Amniotic stem cell (primary cell): ENCODE measurements at regions not wholly inside any gene's neighbourhood (a gene's known extent, or its start where the extent isn't known, plus 50 kb on each side); places are given as distances from the start of the nearest gene placed in this dataset.

Experiments
- DNase-seq: peaks from one replicate; lab custom pipeline; 2025; lab: John Stamatoyannopoulos, UW

DNA sequence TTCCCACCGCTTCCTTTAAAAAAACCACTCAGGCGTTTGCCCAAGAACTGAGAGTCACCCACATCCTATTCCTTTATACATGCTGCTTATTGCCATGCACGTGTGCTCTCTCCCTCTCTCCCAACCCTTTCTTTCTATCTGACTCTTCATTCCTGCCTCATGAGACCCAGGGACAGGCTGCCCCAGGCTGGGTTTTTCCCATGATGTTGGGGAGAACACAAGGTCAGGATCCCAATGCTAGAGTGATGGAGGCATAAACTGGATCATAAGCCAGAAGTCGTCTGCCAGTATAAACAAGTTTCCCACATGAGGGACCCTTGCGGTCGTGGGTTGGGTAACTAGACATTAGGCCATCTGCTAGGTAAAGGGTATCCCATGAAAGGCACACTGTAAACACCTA is 64.9 kb downstream of the CD2 start:
- DNase-seq, result no peak

DNA sequence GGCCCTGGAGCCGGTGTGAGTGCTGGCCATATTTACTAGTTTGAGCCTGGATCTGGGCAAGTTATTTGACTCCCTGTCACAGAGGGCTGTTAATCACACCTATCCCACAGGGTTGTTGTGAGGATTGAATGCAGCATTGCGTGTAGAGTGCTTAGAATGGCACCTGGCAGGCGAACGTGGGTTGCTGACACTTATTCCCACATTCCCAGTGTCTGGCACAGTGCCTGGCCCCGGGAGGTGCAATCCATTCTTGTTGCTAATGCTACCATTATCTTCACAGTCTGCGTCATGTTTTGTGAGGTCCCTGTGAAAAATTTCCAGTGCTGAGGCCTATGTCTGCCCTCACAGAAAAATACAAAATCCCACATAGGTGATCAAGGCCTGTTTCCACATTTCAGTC is 66.1 kb downstream of the CD2 start:
- no peak for DNase-seq

DNA sequence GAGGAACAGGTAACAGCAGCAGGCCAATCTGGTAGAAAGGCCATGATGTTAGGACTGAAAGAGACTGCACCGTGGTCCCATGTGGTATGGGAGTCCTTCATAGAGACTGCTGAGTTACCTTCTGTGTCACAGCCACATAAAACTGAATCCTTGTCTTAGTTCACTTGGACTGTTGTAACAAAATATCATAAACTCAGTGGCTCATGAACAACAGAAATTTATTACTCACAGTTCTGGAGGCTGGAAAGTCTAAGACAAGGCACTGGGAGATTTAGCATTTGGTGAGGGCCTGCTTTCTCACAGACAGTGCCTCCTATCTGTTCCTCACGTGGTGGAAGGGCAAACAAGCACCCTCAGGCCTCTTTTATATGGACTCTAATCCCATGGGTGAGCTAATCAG is 67.5 kb downstream of the CD2 start:
- no peak for DNase-seq

DNA sequence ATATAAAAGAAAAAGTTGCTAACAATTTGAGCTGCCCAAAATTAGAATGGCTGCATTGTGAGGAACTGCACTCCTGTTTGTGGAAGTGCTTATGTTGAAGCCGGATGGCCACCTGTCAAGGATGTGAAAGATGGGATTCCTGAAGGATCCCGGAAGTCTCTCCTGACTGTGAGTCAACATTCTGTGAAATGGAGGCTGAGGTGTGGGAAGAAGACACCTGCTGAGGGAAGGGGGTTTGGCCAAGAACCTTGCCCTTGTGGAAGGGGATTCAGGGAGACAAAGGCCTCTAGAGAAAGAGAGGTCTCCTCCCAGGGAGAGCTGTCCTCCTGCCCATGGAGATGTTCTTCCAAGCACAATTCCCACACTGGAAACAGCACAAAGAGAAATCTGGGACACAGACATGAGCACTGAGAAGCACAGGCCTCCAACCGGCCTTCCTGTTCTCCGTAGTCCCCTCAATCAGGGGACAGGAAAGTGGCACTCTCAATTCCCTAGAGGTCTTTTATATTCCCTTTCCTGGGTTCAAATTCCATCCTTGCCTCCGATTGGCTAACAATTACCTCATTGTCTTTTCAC is 70.5 kb downstream of the CD2 start:
- no peak for DNase-seq

DNA sequence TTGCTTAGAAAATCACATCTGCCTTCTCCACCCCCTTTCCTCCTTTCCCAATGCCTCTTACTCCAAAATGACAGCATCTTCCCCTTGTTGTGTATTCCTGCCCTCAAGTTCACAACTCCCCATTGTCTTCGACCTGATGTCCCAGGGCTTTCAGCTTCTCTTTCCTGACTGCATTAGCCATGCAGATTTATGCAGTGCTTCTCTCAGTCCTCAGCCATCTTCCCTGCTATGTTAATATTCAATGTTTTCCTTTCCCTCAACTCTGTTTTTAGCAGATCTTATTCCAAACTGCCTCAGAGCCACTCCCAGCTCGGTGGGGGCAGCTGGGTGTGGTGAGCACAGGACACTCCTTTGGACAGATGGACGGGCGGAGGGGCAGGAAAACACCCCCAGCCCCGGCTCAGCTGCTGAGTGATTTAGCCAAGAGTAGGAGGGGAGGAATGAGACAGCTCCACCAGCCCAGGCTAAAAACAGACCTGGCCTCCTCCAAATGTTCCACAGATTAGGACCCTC is 71.0 kb downstream of the CD2 start:
- DNase-seq, result no peak

DNA sequence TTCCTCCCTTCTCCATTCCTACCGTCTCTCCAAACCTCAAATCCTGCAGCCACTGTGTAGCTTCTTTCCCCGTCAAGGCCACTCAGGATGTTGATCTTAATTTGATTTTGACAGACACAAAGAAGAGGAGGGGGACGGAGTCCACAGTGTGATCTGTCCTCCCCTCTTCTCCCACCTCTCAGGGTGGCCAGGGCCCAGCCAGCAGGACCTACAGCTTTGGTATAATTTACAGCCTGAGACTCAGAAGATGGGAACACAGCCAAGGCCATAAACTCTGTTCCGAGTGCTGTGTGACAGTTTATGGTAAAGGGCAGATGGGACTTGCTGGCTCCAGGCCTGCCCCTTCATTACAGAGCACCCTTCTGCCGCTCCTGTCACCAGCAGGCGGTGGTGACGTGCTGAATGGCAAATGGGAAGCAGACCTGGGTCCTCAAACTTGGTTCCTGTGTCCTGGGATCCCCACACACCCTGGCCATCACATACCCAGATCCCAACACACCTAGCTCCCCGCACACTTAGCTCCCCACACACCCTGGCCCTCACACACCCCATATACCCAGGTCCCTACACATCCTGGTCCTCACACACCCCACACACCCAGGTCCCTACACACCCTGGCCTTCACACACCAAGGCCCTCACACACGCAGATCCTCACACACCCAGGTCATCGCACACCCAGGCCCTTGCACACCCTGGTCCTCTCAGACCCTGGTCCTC is 71.6 kb downstream of the CD2 start:
- no peak for DNase-seq

DNA sequence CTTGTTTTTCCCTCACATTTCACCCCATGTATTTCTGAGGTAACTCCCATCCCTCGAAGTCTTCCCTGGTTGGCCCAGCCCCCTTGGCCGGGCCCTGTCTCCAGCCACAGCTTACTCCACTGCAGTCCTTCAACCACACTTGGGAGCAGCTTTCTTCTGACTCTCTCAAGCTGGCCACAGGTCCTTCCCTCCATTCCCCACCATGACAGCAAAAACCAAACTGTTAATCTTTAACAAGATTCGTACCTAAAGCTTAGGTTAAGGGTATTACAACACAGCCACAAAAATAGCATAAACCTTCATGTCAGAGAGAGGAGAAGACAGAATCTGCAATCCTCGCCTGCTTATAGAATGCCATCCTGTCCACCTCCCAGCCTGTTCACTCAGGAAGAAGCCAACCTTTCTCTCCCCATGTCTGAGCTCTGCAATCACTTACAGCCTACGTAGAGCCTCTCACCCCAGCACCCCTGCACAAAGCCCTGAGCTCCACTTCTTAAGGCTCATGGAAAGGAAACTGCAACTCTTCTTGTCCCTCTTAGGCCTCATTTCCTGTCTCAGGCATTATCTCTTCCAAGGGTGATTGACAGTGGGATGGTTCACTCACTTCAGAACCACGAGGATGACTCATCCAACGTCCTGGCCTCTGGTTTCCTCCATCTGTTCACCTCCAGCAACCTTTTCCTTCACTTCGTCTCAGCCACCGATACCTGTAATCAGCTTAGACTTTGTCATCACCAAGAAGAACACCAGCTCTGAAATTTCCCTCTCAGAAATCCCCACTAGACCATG is 72.8 kb downstream of the CD2 start:
- no peak for DNase-seq

DNA sequence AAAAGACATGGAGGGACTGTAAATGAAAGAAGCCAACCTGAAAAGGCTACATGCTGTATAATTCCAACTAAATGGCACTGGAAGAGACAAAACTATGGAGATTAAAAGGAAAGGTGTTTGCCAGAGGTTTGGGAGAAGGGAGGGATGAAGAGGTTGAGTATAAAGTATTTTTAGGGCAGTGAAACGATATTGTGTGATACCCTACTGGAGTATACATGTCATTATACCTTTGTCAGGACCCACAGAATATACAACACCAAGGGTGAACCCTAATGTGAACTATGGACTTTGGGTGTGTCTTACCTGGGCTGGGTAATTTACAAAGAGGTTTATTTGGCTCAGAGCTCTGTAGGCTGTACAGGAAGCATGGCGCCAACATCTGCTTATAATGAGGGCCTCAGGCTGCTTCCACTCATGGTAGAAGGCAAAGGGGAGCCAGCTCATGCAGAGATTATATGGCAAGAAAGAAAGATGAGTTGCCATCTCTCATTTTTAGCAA is 73.4 kb downstream of the CD2 start:
- no peak for DNase-seq

DNA sequence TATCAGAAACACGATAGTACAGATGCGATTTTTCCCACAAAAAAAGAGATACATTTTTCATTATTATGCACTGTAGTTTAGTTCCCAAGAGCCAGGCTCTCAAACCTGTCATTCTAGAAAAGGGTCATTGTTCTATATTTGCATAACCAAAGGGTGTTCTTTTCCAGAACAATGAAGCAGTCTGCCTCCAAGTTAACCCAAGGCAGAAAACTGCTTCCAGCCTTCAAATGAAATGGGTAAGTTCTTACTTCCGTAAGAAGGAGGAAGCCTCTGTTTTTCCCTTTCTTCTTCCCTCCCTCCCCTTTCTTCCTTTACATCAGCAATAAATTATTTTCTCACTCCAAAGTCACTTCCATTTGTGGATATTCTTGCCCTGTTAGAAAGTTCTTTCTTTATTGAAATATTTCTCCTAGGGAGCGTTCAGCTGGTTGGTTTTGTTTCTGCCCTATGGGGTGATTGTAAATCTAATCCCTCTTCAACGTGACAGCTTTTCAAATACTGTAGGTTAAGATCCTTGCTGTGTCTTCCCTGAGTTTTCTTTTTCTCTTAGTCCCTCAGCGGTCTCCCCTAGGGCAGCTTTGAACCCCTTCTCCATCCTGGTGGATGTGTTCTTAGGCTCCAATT is 77.3 kb upstream of the PTGFRN start:
- no peak for DNase-seq

DNA sequence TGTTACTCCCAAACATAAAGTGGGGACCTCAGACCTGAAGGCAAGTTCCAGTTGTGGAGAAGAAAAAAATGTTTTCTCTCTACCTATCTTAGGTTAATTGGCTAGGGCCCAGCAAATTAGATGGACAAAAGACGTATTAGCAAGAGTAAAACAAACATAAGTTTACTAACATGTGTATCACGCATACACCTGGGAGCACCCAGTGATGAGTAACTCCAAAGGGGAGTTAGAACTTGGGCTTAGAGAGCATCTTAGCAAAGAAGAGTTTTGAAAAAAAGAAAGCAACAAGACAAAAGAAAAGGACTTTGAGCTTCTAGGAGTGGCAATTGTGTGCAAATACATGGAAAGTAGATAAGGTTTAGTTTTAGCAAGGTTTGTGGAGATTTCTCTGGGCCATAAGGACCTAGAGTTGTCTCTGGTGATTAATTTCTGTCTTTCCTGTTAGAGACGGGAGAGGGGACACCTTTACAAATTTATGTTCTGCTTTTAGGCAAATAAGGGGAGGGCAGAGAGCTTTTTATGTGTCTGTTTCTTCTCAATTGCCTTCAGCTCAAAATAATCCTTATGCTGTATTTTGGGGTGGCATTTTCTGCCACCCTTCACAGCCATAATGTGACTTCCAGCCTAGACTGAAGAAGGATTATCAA is 76.7 kb upstream of the PTGFRN start:
- no peak for DNase-seq

DNA sequence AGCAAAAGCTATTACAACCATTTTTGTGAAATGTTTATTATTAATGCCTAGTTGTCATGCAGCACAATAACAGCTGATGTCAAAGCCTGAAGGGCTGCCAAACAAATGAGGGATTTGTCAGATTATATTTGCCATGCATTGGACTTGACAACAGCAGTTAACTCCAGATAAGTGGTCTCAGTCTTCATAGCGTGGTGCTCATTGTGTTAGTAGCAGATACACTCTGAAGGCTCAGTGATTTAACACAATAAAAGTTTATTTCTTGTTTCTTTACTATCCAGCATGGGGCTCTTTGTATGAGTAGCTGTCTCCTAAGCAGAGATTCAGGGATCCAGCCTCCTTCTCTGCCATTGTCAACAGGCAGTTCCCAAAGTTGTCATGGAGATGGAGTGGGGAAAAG is 76.0 kb upstream of the PTGFRN start:
- no peak for DNase-seq

DNA sequence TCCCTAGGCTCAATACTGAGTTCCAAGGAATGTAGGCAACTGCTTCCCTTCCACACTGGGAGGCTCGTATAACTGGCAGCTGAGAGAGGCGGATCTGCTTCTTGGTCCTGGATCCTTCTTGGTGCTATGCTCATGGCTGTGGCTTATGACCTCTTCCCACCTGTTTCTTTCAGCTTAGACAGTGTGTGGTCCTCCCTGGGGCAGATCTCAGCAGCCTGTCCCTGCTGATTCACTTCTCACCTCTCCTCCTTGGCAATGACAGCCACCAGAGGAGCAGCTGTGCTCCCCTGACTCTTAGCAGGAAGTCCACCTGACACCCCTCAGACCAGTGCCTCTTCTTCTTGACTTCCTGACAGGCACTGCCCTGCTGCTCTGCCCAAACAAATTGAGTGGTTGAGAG is 75.1 kb upstream of the PTGFRN start:
- DNase-seq, result no peak

DNA sequence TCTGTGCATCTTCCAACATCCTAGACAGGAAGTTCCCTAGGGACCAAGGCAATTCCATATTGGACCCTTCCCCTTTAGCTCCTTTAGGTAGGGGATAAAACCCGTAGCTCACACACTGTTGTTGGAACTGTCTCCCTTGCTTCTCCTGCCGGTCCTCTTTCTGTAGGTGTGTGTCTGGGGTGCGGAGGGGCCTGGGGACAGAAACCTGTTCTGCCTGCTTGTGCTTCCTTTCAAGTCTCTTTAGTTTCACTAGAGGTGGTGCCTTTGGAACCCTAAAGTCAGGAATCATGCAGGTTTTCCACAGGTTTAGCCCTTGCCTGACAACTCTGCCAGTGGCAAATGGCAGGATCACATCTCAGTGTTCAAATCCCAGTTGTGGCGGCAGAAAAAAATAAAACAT is 74.6 kb upstream of the PTGFRN start:
- no peak for DNase-seq

DNA sequence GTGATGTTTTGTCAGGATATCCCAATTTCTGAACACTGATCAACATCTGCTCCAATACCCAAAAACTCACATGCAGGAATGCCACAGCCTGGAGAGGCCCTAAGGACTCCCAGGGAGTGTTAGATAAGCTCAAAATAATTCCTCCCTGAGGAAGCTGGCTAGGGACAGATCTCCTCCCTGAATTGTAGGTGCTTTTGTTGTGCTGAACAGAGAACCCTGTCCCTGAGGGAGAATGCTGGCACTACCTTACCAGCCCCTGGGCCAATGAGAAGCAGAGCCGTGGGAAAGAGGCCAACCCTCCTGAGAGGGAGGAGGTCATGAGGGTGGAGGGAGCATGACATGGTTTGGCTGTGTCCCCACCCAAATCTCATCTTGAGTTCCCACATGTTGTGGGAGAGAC is 73.6 kb upstream of the PTGFRN start:
- DNase-seq, result no peak

DNA sequence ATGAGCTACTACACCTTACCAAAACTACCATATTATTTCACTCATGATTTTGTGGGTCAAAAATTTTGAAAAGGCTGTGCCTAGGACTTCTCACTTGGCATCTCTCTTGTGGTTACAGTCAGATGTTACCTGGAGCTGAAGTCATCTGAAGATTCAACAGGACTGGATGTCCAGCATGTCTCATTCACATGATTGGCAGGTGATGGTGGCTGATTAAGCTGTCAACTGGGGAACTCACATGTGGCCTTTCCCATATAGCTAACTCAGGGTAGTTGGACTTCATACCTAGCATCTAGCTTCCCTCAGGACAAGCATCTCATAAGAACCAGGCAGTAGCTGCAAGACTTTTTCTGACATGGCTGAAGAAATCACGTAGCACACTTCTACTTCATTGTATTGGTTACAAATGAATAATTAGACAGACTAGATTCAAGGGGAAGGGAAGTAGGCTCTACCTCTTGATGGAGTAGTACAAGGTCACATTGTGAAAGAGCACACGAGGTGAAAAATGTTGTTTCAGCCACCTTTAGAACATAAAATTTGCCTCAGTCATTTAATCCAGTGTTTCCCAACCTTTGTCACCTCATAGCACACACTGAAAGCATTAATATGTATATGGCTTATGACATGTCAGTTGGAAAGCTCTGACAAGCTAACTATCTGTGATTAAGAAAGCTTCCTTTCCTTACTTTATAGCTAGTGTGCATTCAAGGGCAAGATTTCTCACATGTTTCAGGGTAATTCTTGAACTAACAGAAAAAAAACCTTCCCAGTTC is 68.0 kb upstream of the PTGFRN start:
- no peak for DNase-seq

DNA sequence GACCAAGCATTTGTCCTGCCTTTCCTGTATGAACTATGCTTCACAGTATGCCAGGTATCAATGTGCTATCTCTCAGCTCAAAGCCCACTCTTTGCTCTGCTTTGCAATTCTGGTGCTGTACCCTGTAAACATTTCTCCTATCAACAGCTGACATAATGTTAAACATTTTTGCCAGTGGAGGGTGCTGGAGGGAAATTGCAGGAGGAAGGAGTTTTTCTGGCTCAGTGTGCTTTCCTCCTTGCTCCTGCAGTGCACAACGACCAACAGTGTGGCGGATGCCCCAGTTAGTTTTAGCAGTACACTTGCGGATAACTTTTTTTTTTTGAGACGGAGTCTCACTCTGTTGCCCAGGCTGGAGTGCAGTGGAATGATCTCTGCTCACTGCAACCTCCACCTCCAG is 67.1 kb upstream of the PTGFRN start:
- DNase-seq, result no peak

DNA sequence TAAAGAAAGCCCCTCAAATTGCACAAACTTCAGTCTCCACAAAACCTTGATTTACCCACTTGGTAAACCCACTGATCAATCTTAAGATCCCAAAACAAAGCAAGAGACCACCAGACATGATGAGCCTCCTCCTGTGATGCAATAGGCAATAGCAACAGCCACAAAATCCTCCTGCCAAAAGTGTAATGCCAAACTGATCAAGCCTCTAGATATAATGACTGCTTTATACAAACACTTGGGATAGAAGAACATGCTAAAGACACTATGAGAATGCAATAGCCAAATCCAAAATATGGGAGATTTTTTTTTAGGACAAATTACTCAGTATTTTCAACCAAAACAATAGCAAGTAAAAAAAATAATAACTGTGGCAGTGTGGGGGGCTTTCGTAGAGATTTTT is 64.9 kb upstream of the PTGFRN start:
- no peak for DNase-seq

DNA sequence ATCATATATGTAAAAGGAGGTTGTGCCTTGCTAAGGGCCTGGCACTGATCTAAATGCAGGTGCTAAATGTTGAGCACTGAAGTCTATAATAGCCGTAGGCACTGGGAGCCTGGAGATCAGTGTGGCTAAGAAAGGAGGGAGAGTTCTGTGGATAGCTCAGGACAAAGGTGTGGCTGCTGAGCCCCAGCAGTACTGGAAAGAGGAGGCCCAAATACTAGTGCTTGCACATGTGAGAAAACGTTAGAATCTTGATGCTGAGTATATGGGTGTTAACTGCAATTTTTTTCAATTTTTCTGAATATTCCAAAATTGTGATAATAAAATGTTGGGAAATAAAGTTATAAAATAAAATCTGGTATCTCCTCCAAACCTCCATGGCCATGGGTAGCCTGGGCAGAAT is 62.5 kb upstream of the PTGFRN start:
- DNase-seq, result no peak

DNA sequence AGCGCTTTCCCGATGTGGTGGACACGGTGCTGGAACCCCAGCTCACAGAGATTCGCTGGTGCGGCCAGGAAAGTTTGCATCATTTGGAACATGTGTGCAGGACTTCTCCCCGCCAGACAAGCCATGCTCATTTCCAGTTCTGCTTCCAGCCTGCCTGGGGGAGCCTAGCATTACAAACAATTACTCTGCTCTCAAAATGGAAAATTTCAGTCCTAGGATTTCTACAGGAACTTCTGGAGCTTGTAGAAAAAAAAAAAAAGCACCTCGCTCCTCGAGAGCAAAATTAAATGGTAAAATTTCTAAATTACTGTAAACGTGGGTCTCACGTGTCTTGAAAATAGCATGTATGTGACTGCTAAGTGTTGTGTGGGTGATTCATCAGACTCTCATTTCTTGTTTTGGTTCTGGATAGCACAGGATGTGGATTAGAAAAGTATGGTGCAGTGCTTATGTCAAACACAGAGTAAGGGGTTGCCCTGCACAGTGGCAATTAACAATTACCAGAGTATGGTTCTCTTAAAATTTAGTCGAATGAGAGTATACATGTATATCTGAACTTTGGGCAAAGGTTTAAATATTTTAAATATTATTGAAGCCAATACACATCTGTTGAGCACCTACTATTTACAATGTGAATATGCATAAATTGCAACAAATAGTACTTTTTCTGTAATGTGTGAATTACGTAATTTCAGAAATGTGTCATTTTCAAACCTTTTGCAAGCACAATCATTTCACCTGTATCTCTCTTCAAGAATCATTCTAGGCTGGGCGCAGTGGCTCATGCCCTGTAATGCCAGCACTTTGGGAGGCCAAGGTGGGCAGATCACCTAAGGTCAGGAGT is 61.8 kb upstream of the PTGFRN start:
- DNase-seq, result peak; percentile 26

DNA sequence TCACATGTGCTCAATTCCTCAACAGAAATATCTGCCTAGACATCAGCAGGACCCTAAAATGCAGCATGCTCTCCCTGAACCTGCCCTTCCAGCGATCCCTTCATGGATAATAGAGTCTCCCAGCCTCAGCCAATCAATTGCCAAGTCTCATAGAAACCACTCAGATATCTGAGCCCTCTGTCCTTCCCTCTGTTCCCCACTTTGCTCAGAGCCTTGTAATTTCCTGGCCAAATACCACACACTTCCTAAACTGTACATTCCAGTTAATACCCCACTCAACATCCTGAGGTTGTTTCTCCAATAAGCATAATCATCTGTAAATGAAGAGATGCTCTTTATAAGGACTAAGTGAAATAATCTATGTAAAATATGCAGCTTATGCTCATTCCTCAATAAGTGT is 59.3 kb upstream of the PTGFRN start:
- no peak for DNase-seq
